PC-9 (cell line): ENCODE measurements at regions not wholly inside any gene's neighbourhood (a gene's known extent, or its start where the extent isn't known, plus 50 kb on each side); places are given as distances from the start of the nearest gene placed in this dataset.

ENCODE experiments used
- BruUV-seq: library from RNA; stranded (reverse); fragments of 400-500 nt; replicated peaks from 2 replicates; lab custom pipeline; 2021; lab: Mats Ljungman, UMichigan
- CTCF ChIA-PET: fragments of 300-600 bp; sonication (Branson Sonifier 250); formaldehyde crosslinking; loops from one replicate; lab custom pipeline; 2022; ENCODE audit warnings: antibody characterized with exemption; lab: Charles Lee
- POLR2A ChIA-PET: fragments of 300-600 bp; sonication (Branson Sonifier 250); formaldehyde crosslinking; loops from one replicate; lab custom pipeline; 2022; ENCODE audit warnings: antibody characterized with exemption; ENCODE audit not compliant: unreplicated experiment; lab: Charles Lee
- DNase-seq, 2 experiments: peaks; one replicate each; pipeline versions ENCODE4 v3.0.0 to v3.0.0-alpha.2; 2015 to 2022; ENCODE audit warnings: mixed read lengths in 1 of 2
- H2AFZ ChIP-seq: fragments of 200-600 bp; sonication (generic); 2 replicates; pipeline ENCODE4 v1.8.1; 2017; ENCODE audit warnings: antibody characterized with exemption
- H3F3A ChIP-seq: fragments of 200-600 bp; sonication (generic); 2 replicates; pipeline ENCODE4 v1.8.1; 2017; ENCODE audit warnings: antibody characterized with exemption, mild to moderate bottlenecking, low read depth; ENCODE audit not compliant: insufficient read depth
- H3K27ac ChIP-seq: fragments of 200-600 bp; sonication (generic); 2 replicates; pipeline ENCODE4 v1.6.1; 2016; ENCODE audit warnings: mixed run types
- H3K27me3 ChIP-seq: fragments of 200-600 bp; sonication (generic); 2 replicates; pipeline ENCODE4 v1.6.1; 2016; ENCODE audit warnings: low read depth, mixed run types; ENCODE audit not compliant: insufficient read depth
- H3K36me3 ChIP-seq: fragments of 200-600 bp; sonication (generic); 2 replicates; pipeline ENCODE4 v1.6.1; 2016; ENCODE audit warnings: low read depth, mixed run types
- H3K4me1 ChIP-seq: fragments of 200-600 bp; sonication (generic); replicated peaks from 2 replicates; pipeline ENCODE4 v1.6.1; 2016; ENCODE audit warnings: mixed run types; ENCODE audit not compliant: insufficient read depth
- H3K4me2 ChIP-seq: fragments of 200-600 bp; sonication (generic); 2 replicates; pipeline ENCODE4 v1.6.1; 2017; ENCODE audit warnings: mixed run types
- H3K4me3 ChIP-seq: fragments of 200-600 bp; sonication (generic); 2 replicates; pipeline ENCODE4 v1.6.1; 2016; ENCODE audit warnings: mixed run types
- H3K79me2 ChIP-seq: fragments of 200-600 bp; sonication (generic); 2 replicates; pipeline ENCODE4 v1.6.1; 2017; ENCODE audit warnings: low read depth, mixed run types
- H3K9me2 ChIP-seq: fragments of 200-600 bp; sonication (generic); 2 replicates; pipeline ENCODE4 v1.8.1; 2017; ENCODE audit warnings: mild to moderate bottlenecking; ENCODE audit not compliant: insufficient read depth
- H3K9me3 ChIP-seq: fragments of 200-600 bp; sonication (generic); 2 replicates; pipeline ENCODE4 v1.8.1; 2016; ENCODE audit warnings: low read depth; ENCODE audit not compliant: insufficient read depth
- H4K20me1 ChIP-seq: fragments of 200-600 bp; sonication (generic); 2 replicates; pipeline ENCODE4 v1.8.1; 2017; ENCODE audit not compliant: insufficient read depth
- EZH2 ChIP-seq: fragments of 200-600 bp; sonication (generic); IDR thresholded peaks from 2 replicates; pipeline ENCODE4 v1.8.0; 2017; ENCODE audit warnings: antibody characterized with exemption, low read depth
- intact Hi-C: fragments of 100-400 bp; cut with micrococcal nuclease; formaldehyde crosslinking; loops from one replicate; pipeline ENCODE4 v1.10.0; 2022; ENCODE audit not compliant: unreplicated experiment
- TF ChIP-seq, protein P1 (sequence below): fragments of 200-600 bp; sonication (generic); conservative IDR thresholded peaks from 2 replicates; pipeline ENCODE4 v1.6.1; 2017; ENCODE audit warnings: mixed run types, antibody characterized with exemption, mild to moderate bottlenecking, moderate library complexity

GRCh38 chr21:16421965-16422364 is 692.2 kb downstream of the USP25 start:
- Histone ChIP-seq H2AFZ (no peak overlapping the region), H3K4me2 (no peak overlapping the region), H3K9me3 (no peaks in the 10 kb centered on the region), H3K9me2 (no peaks in the 10 kb centered on the region), H3K27me3 (no peaks in the 10 kb centered on the region), H3K79me2 (no peaks in the 10 kb centered on the region), H3K27ac (no peak overlapping the region), H3F3A (no peaks in the 10 kb centered on the region), H4K20me1 (no peaks in the 10 kb centered on the region), H3K4me1 (peaks cover 7% of the 10 kb centered on the region; the same call in 1 of the 2 replicates), H3K4me3 (no peak overlapping the region), H3K36me3 (no peaks in the 10 kb centered on the region)
- POLR2A ChIA-PET = no interaction called here
- no peak for DNase-seq
- no TSS peak for BruUV-seq
- intact Hi-C loops = no loop called here
- CTCF ChIA-PET = no interaction called here
- TF ChIP-seq EZH2 = no peak
- TF ChIP-seq, protein P1, sequence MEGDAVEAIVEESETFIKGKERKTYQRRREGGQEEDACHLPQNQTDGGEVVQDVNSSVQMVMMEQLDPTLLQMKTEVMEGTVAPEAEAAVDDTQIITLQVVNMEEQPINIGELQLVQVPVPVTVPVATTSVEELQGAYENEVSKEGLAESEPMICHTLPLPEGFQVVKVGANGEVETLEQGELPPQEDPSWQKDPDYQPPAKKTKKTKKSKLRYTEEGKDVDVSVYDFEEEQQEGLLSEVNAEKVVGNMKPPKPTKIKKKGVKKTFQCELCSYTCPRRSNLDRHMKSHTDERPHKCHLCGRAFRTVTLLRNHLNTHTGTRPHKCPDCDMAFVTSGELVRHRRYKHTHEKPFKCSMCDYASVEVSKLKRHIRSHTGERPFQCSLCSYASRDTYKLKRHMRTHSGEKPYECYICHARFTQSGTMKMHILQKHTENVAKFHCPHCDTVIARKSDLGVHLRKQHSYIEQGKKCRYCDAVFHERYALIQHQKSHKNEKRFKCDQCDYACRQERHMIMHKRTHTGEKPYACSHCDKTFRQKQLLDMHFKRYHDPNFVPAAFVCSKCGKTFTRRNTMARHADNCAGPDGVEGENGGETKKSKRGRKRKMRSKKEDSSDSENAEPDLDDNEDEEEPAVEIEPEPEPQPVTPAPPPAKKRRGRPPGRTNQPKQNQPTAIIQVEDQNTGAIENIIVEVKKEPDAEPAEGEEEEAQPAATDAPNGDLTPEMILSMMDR = no peak

DNA sequence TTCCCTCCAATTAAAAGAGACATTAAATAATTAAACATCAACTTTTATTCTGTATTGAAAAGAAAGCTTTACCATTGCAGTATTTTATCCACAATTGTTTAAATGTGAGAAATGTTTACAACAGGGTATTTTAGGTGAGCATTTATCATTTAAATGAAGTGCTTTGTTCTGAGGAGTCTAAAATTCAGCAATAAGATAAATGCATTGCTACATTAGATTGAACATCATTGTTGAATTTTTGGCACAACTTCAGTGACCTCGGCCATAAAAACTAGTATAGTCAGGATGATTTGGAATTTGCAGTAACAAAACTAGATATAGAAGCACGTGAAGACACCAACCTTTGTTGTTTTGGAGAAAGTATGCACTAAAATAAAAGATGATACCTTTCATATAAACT is 692.9 kb downstream of the USP25 start:
- DNase-seq = no peak
- Histone ChIP-seq H3F3A (no peaks in the 10 kb centered on the region), H2AFZ (no peak overlapping the region), H4K20me1 (no peaks in the 10 kb centered on the region), H3K9me2 (no peaks in the 10 kb centered on the region), H3K36me3 (no peaks in the 10 kb centered on the region), H3K4me3 (no peak overlapping the region), H3K9me3 (no peaks in the 10 kb centered on the region), H3K79me2 (no peaks in the 10 kb centered on the region), H3K4me1 (peaks cover 7% of the 10 kb centered on the region; the same call in 1 of the 2 replicates), H3K27ac (no peak overlapping the region), H3K27me3 (no peaks in the 10 kb centered on the region), H3K4me2 (no peak overlapping the region)
- ChIA-PET CTCF (no interaction called here), POLR2A (no interaction called here)
- intact Hi-C loops = no loop called here
- no TSS peak for BruUV-seq
- no peak for TF ChIP-seq EZH2
- TF ChIP-seq, protein P1 = no peak

- Histone ChIP-seq H3K9me3 (no peaks in the 10 kb centered on the region), H3K79me2 (no peaks in the 10 kb centered on the region), H2AFZ (no peak overlapping the region), H3K27me3 (no peaks in the 10 kb centered on the region), H3K27ac (no peak overlapping the region), H3F3A (no peaks in the 10 kb centered on the region), H3K36me3 (no peaks in the 10 kb centered on the region), H3K4me3 (no peak overlapping the region), H3K9me2 (no peaks in the 10 kb centered on the region), H4K20me1 (no peaks in the 10 kb centered on the region), H3K4me2 (no peak overlapping the region), H3K4me1 (peaks cover 7% of the 10 kb centered on the region; the same call in 1 of the 2 replicates)
- ChIA-PET CTCF (no interaction called here), POLR2A (no interaction called here)
- DNase-seq = no peak
- TF ChIP-seq, protein P1 = no peak
- no peak for TF ChIP-seq EZH2
- intact Hi-C loops = no loop called here
- BruUV-seq = no TSS peak
Observed at GRCh38 chr21:16423921-16424320, 694.1 kb downstream of the USP25 start.
